GM19324 (cell line): ENCODE measurements at regions not wholly inside any gene's neighbourhood (a gene's known extent, or its start where the extent isn't known, plus 50 kb on each side); places are given as distances from the start of the nearest gene placed in this dataset.

Source experiments
- ATAC-seq: cut with Tn5 transposase; IDR thresholded peaks from one replicate; pipeline ENCODE4 v1.9.1; 2021; ENCODE audit warnings: mild to moderate bottlenecking, moderate library complexity; ENCODE audit not compliant: unreplicated experiment, low FRiP score

DNA sequence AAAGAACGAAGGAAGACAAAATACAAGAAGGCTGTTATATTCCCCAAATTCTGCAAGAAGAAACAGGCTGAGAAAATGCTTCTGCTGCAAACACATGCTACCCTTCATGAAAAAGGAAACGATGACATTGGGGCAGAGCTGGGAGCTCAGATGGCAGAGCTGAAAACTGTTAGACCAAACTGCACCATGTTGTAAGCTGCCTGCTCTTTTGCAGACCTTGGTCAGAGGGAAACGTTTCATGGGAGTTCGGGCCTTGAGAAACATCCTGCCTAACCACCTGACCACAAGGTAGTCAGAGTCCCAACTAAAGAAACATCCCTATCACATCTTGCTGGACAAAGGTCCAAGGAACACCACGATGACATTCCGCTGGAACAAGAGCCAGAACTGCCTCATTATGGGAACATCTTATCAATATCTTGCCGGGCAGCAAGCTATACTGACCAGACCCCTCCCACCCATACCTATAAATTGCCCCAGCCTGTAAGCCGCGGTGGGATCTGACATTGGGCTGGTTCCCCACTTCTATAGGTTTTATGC, 110.7 kb upstream of the CTSC start:
- ATAC-seq: no peak

DNA sequence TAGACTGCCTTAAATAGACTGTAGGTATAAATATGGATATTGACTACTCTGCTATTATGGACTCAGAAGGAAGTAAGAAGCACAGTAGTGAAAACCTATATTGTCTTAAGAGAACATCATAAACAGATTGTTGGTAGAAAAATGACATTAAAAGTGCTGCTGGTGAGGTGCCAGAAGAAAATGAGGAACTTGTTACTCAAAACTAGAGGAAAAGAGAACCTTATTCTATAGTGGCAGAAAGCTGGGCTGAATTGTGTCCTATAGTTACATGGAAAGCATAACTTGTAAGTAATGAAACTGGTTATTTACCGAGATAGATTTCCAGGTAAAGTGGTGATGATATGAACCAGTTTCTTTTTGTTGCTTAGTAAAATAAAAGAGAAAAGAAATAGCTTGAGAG, 109.7 kb upstream of the CTSC start:
- ATAC-seq: no peak

DNA sequence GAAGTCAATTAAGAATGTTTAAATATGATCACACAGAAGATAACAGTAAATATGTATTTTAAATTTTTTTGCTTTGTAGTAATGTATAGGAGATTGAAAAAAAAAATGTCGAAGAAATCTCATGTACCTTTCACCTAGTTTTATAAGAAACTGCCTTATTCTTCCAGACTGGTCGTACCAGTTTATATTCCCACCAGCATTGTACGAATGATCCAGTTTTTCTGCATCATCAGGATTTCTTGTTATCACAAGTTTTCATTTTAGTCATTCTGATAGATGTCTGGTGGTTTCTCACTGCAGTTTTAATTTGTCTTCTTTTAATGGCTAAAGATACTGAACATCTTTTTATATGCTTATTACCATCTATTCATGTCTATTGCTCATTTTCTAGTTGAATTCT, 101.8 kb upstream of the CTSC start:
- no peak for ATAC-seq

DNA sequence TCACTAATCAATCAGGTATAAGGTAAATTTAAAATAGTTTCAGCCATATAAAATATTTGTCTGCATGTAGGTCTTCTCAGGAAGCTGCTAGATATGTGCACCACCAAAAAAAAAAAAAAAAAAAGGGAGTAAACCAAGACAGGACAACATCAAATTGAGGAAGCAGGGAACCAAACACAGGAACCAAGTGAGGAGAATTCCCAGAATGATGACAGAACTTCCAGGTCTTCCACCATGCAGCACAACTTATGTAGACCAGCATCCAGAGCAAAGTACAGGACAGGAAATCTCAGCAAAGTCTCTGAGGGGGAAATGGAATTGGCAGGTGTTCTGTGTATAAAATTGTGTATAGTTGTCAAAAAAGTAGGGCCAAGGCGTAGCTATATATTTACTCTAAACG, 101.2 kb upstream of the CTSC start:
- ATAC-seq: no peak

DNA sequence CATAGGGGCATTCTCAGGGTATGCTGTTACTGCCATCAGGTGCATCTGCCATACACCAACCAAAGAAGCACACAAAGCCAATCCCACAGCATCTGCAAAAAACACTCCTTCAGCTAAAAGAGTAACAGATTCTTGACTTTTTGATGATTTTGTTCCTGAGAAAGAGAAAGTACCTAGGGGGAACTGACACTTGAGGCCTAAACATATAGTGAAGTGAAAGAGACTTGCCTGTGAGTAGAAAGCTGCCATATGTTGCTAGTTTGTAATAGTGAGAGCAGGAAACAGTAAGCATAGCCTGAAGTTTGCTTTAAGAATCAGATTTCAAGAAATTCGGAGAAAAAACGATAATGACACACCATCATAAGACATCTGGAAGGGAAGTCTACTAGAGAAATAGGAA, 97.9 kb upstream of the CTSC start:
- ATAC-seq: peak; percentile 87

GRCh38 chr11:88434333-88434976, 96.9 kb upstream of the CTSC start:
- ATAC-seq: no peak

DNA sequence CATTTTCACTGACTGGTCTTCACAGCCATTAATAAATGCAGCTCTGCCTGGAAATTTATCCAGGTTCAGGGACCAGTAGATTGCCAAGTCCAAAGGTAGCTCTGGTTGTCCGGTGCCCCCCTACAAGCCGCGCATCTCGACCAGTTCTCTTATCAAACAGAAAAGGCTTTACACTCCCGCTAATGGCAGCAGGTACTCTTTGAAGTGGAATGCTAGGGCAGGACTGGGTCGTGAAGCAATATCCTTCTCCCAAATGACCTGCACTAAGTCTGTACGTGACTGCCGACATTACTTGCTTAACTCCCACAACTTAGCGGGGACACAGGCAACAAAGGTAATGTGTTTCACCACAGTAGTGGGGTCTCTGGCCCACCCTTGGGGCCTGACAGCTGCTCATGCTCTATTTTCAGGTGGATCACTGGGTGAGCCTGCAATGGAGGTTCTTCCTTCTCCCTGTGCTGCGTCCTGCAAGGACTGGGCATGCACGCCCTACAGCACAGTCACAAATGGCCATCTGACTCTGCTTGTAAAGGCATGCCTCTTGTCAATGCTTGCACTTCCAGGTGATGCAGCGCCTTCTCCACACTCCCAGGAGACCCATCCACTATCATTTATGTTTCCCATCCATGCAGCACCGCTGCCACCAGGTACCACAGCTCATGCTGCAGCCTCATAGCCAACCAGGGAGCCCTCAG, 96.1 kb upstream of the CTSC start:
- ATAC-seq: no peak

DNA sequence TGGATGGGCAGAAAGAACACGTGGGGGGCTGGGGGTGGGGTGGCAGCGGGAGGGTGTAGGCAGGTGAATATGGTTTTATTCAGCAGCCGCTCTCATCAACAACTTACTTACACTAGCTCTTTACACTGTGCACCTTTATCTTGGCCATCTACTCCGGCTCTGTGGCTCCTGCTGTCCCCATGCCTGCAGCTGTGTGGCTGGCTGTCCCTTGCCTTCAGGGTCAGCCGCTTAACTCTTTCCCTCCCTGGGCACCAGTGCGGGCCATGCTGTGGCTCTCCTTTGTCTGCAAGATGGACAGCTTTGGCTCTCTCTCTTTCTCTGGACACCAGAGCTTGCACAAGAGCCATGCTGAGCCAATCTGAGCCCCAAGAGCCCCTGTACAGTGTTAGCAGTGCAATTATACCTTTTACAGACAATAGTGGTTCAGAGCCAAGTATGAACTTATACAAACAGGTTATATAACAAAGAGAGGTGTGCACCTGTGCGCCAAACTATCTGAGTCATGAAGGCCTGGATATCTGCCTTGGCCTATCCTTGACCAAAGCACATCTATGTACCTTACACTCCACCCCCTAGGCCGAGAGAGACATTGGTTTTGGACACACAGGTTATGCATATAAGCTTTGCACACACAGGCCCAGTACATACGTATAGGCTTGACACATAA, 94.3 kb upstream of the CTSC start:
- ATAC-seq: no peak

- ATAC-seq: no peak
Observed at GRCh38 chr11:88428959-88429358, 91.4 kb upstream of the CTSC start.

DNA sequence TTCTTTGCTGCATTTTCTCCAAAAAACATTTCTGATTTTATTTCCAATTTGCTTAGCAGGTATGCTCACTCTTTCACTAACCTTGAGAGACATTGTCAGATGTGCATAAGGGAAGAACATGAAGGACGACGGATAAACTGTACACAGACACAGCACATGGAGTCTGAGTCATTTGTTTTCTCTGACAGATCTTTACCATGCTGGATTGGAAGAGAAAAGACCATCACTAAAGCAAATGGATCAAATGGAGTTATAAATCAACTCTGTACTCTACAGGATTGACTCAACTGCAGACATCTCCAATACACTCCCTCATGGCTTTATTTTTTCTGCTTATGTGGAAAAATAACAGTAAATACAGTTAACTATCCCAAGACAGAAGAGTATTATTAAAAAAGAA, 90.2 kb upstream of the CTSC start:
- ATAC-seq: no peak

DNA sequence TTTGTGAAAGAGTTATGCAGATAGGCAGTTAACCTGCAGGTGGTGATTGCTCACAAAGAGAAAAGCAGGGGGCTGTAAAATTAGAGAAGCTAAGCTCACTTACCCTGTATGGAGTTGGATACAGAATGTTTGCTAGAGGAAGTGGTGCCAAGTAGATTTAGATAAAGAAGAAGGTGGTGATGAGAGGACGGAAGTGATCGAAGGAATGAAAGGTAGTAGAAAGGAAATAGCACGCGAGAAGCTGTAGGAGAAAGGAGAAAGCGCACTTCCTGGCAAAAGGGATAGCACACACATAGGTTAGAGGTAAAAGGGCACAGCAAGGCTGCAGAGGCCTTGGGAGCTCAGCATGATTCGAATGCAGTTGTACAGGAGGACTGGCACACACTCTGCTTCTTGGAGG, 87.3 kb upstream of the CTSC start:
- ATAC-seq: no peak

GRCh38 chr11:88421530-88421929, 84.0 kb upstream of the CTSC start:
- ATAC-seq: peak; percentile 66

DNA sequence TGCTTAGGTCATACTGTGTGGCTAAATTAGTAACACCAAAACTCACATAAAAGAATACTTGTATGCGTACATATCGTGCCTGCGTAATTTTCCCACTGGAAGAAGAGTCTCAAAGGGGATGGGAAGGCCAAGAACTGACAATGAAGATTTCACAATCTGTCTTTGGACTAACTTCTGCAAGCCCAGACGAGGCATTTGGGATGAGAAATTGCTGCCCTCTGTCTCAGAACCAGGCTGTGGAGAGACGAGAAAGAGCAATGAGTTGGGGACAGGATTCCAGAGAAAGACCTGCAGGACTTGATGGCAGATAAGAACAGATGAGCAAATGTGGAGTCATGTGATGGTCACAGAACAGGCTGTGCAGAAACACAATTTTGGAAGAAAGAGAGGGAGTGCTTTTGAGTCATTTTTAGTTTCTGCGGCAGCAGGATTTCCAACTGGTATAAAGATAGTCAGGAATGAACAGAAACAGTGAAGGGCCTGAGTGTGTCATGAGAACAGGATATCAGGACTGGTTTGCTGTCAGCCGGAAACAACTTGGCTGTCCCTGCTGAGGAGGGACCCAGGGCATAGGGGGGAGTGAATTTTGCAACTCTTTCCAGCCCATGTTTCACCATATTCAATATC, 82.7 kb upstream of the CTSC start:
- ATAC-seq: no peak

- ATAC-seq: no peak
Observed at GRCh38 chr11:88418508-88418907, 81.0 kb upstream of the CTSC start.

DNA sequence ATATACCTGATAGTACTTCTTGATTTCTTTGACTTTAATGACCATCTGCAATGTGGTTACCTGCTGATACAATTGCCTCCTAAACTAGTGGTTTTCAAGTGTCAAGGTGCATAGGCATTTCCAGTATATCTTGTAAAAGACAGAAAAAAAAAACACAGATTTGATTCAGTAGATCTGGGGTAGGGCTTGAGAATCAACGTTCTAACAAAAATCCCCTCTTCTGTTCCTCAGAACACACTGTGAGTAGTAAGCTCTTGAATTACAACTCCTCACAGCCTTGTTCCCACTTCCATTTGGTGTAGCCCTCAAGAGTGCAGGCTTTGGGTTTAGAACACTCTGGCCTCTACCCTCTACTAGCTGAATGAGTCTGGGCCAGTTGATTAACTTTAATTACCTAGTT, 78.0 kb upstream of the CTSC start:
- no peak for ATAC-seq

GRCh38 chr11:88414981-88415413, 77.5 kb upstream of the CTSC start:
- ATAC-seq: no peak

DNA sequence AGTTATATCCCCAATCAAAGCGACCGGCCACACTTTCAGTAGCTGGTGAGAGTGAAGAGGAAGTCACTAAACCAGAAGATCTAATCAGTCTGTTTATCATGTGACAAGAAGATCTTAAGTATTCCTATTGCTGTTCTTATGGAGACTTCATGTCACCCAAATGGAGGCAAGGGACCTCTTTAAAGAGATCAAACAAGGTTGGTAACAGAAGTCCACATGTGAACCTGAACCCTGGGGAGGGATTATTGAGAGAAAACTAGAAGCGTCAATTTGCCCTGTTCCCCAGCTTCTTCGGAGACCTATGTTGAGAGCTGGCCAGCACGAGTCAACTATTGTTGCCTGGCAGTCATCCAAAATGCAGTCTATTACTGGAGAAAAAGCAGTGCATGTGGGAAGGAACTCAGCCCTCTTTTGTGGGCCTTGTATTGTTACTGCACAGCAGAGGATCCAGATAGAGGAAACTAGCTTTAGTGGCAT, 76.9 kb upstream of the CTSC start:
- no peak for ATAC-seq

- no peak for ATAC-seq
Observed at GRCh38 chr11:88411265-88411664, 73.7 kb upstream of the CTSC start.

GRCh38 chr11:88410656-88411055, 73.1 kb upstream of the CTSC start:
- no peak for ATAC-seq

GRCh38 chr11:88410056-88410455, 72.5 kb upstream of the CTSC start:
- ATAC-seq: no peak

DNA sequence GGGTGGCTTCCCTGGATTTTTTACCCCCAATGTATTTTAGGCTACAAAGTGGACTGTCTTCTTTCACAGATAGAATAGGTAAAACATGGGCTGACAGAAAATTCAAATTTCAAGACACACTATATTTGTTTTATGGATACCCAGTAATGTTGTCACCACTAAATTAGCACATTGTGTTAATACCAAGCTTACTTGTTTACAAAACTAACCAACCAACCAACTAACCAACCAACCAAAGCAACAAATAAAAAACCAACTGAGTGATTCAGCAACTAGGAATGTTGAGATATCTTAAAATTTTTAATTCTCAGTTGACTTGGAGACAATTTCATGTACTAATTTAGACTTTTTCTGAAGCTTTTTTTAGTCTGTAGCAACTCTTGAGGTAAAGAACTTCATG, 69.3 kb upstream of the CTSC start:
- no peak for ATAC-seq
